ENCODE measurements at regions not wholly inside any gene's neighbourhood (a gene's known extent, or its start where the extent isn't known, plus 50 kb on each side); places are given as distances from the start of the nearest gene placed in this dataset.

DNA sequence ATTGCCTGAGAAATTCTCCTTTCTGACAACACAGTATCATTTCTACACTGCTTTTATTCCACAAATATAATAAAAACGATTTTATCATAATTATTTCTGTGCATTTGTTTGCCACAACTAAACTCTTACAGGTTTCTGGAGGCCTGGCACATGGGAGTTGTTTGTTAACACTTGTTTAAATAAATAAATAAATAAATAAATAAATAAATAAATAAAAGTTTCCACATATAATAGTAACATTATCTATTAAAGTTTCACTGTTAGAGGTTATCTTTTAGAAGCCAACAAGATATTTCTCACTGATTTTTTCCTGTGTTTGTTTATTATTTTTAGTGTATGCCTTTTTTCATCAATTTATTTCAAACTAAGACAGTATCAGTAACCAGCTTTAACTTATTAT is 323.3 kb downstream of the FOXG1 start:
- Histone ChIP-seq H3K9ac (ENCODE audit: low read depth, low read length) (no peak overlapping the region), H3K9me3 (ENCODE audit: control insufficient read depth, insufficient read depth, low read length) (no peaks in the 10 kb centered on the region), H4K5ac (ENCODE audit: low read depth, low read length) (no peak overlapping the region), H4K8ac (ENCODE audit: low read depth in 2 of 2, low read length in 2 of 2) (no peak overlapping the region), H3K36me3 (ENCODE audit: control insufficient read depth, insufficient read depth, low read length) (no peaks in the 10 kb centered on the region), H3K27me3 (ENCODE audit: control insufficient read depth, insufficient read depth, low read length) (no peaks in the 10 kb centered on the region; the same call in 1 of the 2 replicates), H3K27ac (ENCODE audit: insufficient read depth, low read length) (no peak overlapping the region), H2AK5ac (ENCODE audit: low read depth, low read length) (no peak overlapping the region), H3K79me1 (ENCODE audit: low read depth in 1 of 2, low read length in 2 of 2) (no peaks in the 10 kb centered on the region), H2AK9ac (replicated peaks; ENCODE audit: low read depth, low read length, poor library complexity) (no peak overlapping the region), H4K91ac (ENCODE audit: insufficient read depth, low read depth, low read length) (no peak overlapping the region), H2AFZ (replicated peaks; ENCODE audit: low read length, poor library complexity) (no peak overlapping the region), H3K4me2 (ENCODE audit: low read depth, low read length) (no peak overlapping the region), H3K14ac (replicated peaks; ENCODE audit: low read depth, low read length) (no peak overlapping the region), H3K56ac (ENCODE audit: extremely low read depth, insufficient read depth, low read length) (no peak overlapping the region), H3K4me3 (ENCODE audit: insufficient read depth, low read depth, low read length) (no peak overlapping the region), H4K20me1 (ENCODE audit: insufficient read depth, low read length) (no peaks in the 10 kb centered on the region), H3K23ac (ENCODE audit: low read depth, low read length) (no peak overlapping the region), H2BK20ac (ENCODE audit: low read depth, low read length) (no peak overlapping the region), H2BK5ac (ENCODE audit: low read depth, low read length, poor library complexity, severe bottlenecking) (no peak overlapping the region), H3K4me1 (ENCODE audit: control insufficient read depth, insufficient read depth, low read length) (no peaks in the 10 kb centered on the region), H3K18ac (ENCODE audit: low read depth, low read length) (no peak overlapping the region), H3K4ac (ENCODE audit: low read depth, low read length) (no peak overlapping the region), H2BK120ac (ENCODE audit: low read depth, low read length) (no peak overlapping the region), H3K9me1 (ENCODE audit: insufficient read depth, low read length) (no peaks in the 10 kb centered on the region), H2BK15ac (ENCODE audit: low read depth, low read length) (no peak overlapping the region)
- BruUV-seq (replicated peaks), result no TSS peak
- in situ Hi-C loops (cut with MboI; ENCODE audit: low sequenced_read_pairs), result no loop called here
- no CpG with 5 or more reads among the region's 1 CpG for WGBS, 2 experiments (ENCODE audit: extremely low coverage in 2 of 2, insufficient read length in 1 of 2)
- DNase-seq (no peak), ATAC-seq (ENCODE audit: low read depth) (no peak)
- POLR2A ChIA-PET (ENCODE audit: unreplicated experiment), result no interaction called here
- CTCF ChIA-PET, result interaction anchor here (0.6 kb wide), 1 partner anchor 1878 kb away, joined by 3 read pairs; no protein-coding TSS in a partner anchor
- intact Hi-C loops (cut with micrococcal nuclease), result no loop called here
- TF ChIP-seq MXI1 (IDR thresholded peaks at IDR 0.05; ENCODE audit: borderline replicate concordance, low read depth, low read length) (no peak), CEBPB (IDR thresholded peaks at IDR 0.05; ENCODE audit: low read depth, low read length) (no peak), MAZ (IDR thresholded peaks at IDR 0.05; ENCODE audit: borderline replicate concordance, low read depth, low read length) (no peak), CHD1 (IDR thresholded peaks at IDR 0.05; ENCODE audit: low read depth, low read length) (no peak), NFE2L2 (IDR thresholded peaks at IDR 0.05; ENCODE audit: low read depth, low read length) (no peak), RCOR1 (IDR thresholded peaks at IDR 0.05; ENCODE audit: insufficient replicate concordance, low read length) (no peak), FOS (IDR thresholded peaks at IDR 0.05; ENCODE audit: low read depth, low read length) (no peak), BHLHE40 (IDR thresholded peaks at IDR 0.05; ENCODE audit: low read depth, low read length) (no peak), MAFK (IDR thresholded peaks at IDR 0.05; ENCODE audit: low read depth, low read length) (no peak), POLR2A (IDR thresholded peaks at IDR 0.05; ENCODE audit: low read depth, low read length) (no peak), SMC3 (IDR thresholded peaks at IDR 0.05; ENCODE audit: low read depth, low read length) (no peak)
- TF ChIP-seq, protein P1, sequence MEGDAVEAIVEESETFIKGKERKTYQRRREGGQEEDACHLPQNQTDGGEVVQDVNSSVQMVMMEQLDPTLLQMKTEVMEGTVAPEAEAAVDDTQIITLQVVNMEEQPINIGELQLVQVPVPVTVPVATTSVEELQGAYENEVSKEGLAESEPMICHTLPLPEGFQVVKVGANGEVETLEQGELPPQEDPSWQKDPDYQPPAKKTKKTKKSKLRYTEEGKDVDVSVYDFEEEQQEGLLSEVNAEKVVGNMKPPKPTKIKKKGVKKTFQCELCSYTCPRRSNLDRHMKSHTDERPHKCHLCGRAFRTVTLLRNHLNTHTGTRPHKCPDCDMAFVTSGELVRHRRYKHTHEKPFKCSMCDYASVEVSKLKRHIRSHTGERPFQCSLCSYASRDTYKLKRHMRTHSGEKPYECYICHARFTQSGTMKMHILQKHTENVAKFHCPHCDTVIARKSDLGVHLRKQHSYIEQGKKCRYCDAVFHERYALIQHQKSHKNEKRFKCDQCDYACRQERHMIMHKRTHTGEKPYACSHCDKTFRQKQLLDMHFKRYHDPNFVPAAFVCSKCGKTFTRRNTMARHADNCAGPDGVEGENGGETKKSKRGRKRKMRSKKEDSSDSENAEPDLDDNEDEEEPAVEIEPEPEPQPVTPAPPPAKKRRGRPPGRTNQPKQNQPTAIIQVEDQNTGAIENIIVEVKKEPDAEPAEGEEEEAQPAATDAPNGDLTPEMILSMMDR (conservative IDR thresholded peaks at IDR 0.05; ENCODE audit: low read depth, low read length), result no peak
- TF ChIP-seq, protein P2, sequence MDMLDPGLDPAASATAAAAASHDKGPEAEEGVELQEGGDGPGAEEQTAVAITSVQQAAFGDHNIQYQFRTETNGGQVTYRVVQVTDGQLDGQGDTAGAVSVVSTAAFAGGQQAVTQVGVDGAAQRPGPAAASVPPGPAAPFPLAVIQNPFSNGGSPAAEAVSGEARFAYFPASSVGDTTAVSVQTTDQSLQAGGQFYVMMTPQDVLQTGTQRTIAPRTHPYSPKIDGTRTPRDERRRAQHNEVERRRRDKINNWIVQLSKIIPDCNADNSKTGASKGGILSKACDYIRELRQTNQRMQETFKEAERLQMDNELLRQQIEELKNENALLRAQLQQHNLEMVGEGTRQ (IDR thresholded peaks at IDR 0.05; ENCODE audit: low read depth, low read length), result no peak
- dilution Hi-C loops (cut with HindIII; ENCODE audit: low sequenced_read_pairs, unreplicated experiment), result no loop called here

All from IMR-90 (cell line).